ENCODE measurements at regions not wholly inside any gene's neighbourhood (a gene's known extent, or its start where the extent isn't known, plus 50 kb on each side); places are given as distances from the start of the nearest gene placed in this dataset.

DNA sequence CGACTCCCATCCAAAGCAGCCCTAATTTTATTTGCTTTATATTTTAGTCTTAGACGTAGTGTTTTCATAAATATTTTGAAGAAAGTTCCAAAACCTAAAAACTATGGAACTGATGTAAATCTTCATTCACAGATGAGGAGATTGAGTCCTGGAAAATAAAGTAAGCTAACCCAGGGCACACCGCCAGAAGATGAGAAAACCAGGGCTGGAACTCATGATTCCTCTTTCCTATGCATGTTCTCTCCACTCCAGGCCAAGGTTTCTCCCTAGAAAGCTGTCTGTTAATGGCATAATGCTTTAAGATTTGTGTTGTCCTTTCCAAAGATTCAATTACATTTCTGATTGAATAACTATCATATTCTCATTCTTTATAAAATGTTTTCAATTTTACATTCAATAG is 78.4 kb upstream of the ZC3H15 start:
- Histone ChIP-seq H3K9me3 (no peaks in the 10 kb centered on the region), H3K36me3 (no peaks in the 10 kb centered on the region), H3K27me3 (no peaks in the 10 kb centered on the region), H3K27ac (no peak overlapping the region), H3K4me3 (no peak overlapping the region), H3K4me1 (no peaks in the 10 kb centered on the region)
- no peak for TF ChIP-seq POLR2A (IDR thresholded peaks at IDR 0.05)
- TF ChIP-seq, protein P1, sequence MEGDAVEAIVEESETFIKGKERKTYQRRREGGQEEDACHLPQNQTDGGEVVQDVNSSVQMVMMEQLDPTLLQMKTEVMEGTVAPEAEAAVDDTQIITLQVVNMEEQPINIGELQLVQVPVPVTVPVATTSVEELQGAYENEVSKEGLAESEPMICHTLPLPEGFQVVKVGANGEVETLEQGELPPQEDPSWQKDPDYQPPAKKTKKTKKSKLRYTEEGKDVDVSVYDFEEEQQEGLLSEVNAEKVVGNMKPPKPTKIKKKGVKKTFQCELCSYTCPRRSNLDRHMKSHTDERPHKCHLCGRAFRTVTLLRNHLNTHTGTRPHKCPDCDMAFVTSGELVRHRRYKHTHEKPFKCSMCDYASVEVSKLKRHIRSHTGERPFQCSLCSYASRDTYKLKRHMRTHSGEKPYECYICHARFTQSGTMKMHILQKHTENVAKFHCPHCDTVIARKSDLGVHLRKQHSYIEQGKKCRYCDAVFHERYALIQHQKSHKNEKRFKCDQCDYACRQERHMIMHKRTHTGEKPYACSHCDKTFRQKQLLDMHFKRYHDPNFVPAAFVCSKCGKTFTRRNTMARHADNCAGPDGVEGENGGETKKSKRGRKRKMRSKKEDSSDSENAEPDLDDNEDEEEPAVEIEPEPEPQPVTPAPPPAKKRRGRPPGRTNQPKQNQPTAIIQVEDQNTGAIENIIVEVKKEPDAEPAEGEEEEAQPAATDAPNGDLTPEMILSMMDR (IDR thresholded peaks at IDR 0.05), result no peak
- WGBS, 2 donors, result 89 to 93% methylated on average over 3 of the region's 3 CpGs
- DNase-seq, result no peak
- intact Hi-C loops (cut with DNase I), result no loop called here

DNA sequence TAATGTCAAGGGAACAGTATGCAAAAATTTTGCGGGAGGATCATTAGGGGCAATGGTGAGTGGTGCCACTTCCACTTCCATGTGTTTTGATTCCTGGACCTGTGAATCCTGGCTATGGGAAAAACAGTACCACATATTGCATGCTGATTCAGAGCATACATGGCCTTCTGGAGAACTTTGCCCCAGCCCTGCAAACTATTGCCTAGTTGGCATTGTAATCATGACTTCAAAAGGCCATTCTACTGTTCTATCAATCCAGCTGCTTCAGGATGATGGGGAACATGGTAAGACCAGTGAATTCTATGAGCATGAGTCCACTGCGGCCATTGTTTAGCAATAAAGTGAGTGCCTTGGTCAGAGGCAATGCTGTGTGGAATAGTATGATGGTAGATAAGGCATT is 75.3 kb upstream of the ZC3H15 start:
- Histone ChIP-seq H3K4me1 (no peaks in the 10 kb centered on the region), H3K27ac (no peak overlapping the region), H3K9me3 (no peaks in the 10 kb centered on the region), H3K27me3 (no peaks in the 10 kb centered on the region), H3K4me3 (no peak overlapping the region), H3K36me3 (no peaks in the 10 kb centered on the region)
- intact Hi-C loops (cut with DNase I), result no loop called here
- 90% methylated on average over 2 of the region's 2 CpGs; no CpG with 5 or more reads in 1 of the 2 donors for WGBS, 2 donors
- no peak for DNase-seq
- no peak for TF ChIP-seq POLR2A (IDR thresholded peaks at IDR 0.05)
- TF ChIP-seq, protein P1 (IDR thresholded peaks at IDR 0.05), result no peak

DNA sequence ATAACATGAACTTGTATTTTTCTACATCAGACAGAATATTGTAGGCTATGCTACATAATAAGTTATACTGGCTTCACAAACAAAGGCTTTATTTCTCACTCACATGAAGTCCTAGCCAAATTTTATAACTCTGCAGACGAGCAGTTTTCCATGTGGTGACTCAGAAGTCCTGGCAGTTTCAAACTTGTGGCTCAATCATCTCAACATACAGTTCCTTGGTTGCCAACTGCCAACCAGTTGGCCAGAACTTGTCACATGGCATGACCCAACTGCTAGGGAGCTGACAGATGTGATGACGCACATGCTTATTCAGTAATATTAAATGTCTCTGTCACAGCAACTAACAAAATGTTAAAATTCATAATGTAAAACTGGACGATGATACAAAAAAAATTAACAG is 63.8 kb upstream of the ZC3H15 start:
- Histone ChIP-seq H3K4me1 (peaks cover 0 to 11% (median 6%) of the 10 kb centered on the region in 3 donors), H3K36me3 (no peaks in the 10 kb centered on the region), H3K27ac (no peak overlapping the region), H3K27me3 (no peaks in the 10 kb centered on the region), H3K9me3 (no peaks in the 10 kb centered on the region), H3K4me3 (no peak overlapping the region)
- TF ChIP-seq, protein P1 (IDR thresholded peaks at IDR 0.05), result no peak
- TF ChIP-seq POLR2A (IDR thresholded peaks at IDR 0.05), result no peak
- WGBS, 2 donors, result 23 to 34% methylated on average over 3 of the region's 3 CpGs
- no peak for DNase-seq
- intact Hi-C loops (cut with DNase I), result no loop called here

DNA sequence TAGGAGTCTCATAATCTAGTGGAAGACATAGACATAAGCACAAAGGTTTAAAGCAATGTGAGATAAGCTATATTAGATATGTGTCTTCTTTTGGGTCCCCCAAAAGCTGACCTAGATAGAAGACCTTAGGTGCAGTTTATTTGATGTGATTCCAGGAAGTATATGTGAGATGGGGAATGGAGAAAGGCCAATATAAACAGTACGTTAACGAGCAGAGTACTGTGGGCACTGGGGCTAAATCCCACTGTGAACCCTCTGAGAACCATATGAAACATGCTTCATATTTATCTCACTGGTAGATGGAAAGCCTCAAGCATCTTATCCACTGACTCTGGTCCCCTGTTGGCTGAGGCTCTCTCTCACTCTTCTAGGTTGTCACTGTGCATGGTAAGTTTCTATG is 62.6 kb upstream of the ZC3H15 start:
- TF ChIP-seq, protein P1 (IDR thresholded peaks at IDR 0.05), result no peak
- no peak for TF ChIP-seq POLR2A (IDR thresholded peaks at IDR 0.05)
- Histone ChIP-seq H3K27me3 (no peaks in the 10 kb centered on the region), H3K4me1 (peaks cover 0 to 11% (median 6%) of the 10 kb centered on the region in 3 donors), H3K36me3 (no peaks in the 10 kb centered on the region), H3K9me3 (no peaks in the 10 kb centered on the region), H3K27ac (no peak overlapping the region), H3K4me3 (no peak overlapping the region)
- no peak for DNase-seq
- WGBS, 2 donors, result 83 to 84% methylated on average over 2 of the region's 2 CpGs
- intact Hi-C loops (cut with DNase I), result no loop called here

- 61 to 64% methylated on average over 2 of the region's 2 CpGs for WGBS, 2 donors
- H3K4me3 ChIP-seq, result no peak overlapping the region
- TF ChIP-seq, protein P1 (IDR thresholded peaks at IDR 0.05), result no peak
- TF ChIP-seq POLR2A (IDR thresholded peaks at IDR 0.05), result no peak
- no peak overlapping the region for H3K27ac ChIP-seq
- intact Hi-C loops (cut with DNase I), result no loop called here
- no peaks in the 10 kb centered on the region for H3K27me3 ChIP-seq
- DNase-seq, result no peak
- H3K36me3 ChIP-seq, result no peaks in the 10 kb centered on the region
- H3K9me3 ChIP-seq, result no peaks in the 10 kb centered on the region
- peaks cover 0 to 11% (median 6%) of the 10 kb centered on the region in 3 donors for H3K4me1 ChIP-seq
These were observed 61.8 kb upstream of the ZC3H15 start for GRCh38 chr2:186424265-186424664.

All from esophagus squamous epithelium (tissue), 5 donors.